ACHN (cell line): ENCODE measurements at regions not wholly inside any gene's neighbourhood (a gene's known extent, or its start where the extent isn't known, plus 50 kb on each side); places are given as distances from the start of the nearest gene placed in this dataset.
"Not testable (repeated sequence)": the region's sequence is repeated elsewhere in the genome, so short reads cannot be mapped to it uniquely, and the experiment has no call there.

Experiments used
- DNase-seq: peaks from one replicate; pipeline ENCODE4 v3.0.0-alpha.2; 2015
- in situ Hi-C: cut with HindIII; loops from 2 replicates; pipeline ENCODE4 v1.10.0; 2017; ENCODE audit warnings: low sequenced_read_pairs, low pct_ligation_motif_present, low pct_unique_long_range_greater_than_20kb

DNA sequence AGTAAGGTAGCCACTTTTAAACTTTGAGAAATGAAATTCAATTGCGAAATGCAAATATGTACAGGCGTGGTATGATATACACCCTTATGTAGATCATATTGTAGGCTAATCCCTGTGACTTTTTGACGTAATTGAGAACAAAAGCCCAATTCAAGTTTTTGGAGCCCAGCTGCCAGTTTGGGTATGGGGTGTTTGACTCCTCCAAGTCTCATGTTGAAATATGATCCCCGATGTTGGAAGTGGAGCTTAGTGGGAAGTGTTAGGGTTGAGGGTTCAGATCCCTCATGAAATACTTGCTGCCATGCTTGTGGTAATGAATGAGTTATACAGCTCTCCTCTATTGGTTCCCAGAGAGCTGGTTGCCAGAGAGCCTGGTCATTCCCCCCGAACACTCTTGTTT is 1666.8 kb downstream of the SUCLG1 start:
- in situ Hi-C loops = no loop called here

DNA sequence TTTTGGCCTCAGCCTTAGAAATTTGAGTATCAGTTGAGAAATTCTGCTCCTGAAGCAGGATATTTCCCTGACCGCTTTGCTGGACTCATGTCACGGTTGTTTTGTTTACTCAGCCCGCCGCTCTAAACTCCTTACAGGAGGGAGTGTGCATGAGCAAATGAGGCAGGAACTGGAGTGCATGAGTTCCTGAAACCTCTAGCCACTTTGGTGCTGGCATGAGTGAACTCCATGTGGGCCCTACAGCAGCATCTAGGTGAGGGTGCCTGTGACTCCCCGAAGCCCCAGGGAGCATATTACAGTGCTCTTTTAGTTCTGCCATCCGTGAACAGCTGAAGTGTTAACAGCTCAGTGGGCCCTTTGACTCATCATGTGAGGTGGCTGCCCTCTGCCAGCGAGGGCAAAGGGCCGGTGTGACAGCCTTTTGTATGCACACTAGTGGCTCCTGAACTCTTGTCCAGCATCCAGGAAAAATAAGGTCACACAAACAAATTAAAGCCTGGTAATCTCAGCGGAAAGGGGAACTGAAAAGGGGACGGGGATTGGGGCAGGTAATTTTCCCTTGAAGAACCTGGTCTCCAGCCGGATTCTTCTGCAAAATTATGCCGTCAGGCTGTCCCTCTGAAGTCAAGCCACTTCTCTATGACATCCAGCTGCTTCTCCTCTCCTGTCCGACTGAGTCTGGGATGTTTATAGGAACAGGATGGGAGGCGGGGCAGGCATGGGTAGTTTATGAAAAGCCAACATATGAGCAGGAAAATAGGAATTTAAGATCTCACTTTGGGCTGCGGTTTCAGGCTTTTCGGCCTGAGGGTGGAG is 1668.7 kb downstream of the SUCLG1 start:
- in situ Hi-C loops = no loop called here
- DNase-seq = peak; percentile 89

More for the DNA sequence above, 1666.8 kb downstream of the SUCLG1 start:
- no peak for DNase-seq

DNA sequence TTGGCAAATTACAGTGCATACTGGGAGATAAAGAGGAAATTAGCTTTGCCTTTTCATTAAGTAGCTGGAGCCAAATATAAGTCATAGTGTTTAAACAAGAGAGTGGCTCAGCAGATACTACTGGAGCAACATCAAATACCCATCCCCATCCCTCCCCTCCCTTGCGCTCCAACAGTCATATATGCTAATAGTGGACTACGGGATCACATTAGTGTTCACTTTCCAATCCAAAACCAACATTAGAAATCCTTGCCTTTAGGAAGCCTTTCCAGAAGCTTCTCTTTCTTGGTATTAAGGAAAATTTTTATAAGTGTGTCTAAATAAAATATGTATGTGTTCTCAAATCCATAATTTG is 1669.3 kb downstream of the SUCLG1 start:
- in situ Hi-C loops = no loop called here
- no peak for DNase-seq

DNA sequence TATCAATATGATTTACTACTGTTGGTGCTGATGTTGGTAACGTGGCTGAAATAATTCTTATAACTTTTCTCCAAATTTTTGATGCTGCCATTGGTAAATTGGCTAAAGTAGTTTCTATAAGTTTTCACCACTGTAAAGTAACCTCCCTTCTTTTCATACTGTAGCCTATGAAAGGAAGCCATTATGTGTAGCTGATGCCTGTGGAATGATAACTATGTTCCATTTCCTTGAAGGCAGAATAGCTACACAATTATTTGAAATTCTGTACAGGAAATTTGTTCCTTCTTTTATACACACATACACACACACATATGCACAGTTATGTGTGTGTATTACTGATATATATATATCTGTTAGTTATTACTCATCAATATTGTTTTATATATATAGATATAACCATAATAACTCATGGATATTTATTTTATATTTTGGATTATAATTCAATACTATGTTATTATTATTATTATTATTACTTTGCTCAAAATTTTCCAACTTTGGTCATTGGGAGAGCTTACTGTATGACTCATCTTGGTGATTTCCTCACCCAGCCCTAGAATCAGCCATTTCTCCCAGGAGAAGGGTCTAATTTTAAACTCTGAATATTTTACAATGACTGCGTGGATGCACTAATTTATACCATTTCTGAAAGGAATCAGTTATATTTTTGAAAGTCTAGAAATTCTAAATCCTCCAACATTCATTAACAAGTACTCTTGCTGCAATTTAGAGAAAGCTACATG is 1677.7 kb downstream of the SUCLG1 start:
- in situ Hi-C loops = no loop called here
- DNase-seq = no peak

DNA sequence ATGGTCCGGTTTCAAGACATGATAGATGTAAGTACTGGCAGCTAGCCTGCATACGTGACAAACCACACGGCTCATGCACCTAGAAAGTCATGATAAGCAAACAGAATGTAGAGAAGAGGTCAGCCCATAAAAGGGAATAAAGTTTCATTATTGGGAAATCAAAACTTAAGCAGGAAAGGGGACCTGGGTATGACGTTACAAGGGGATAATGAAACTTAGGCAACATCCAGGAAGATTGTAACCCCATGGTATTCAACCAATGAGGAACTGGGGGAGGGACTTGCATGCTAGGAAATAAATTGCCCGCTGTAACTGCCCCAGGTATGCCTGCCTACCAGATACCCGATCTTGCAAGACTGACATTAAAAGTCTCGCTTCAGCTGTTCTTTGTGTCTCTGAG is 1679.0 kb downstream of the SUCLG1 start:
- no peak for DNase-seq
- in situ Hi-C loops = no loop called here

DNA sequence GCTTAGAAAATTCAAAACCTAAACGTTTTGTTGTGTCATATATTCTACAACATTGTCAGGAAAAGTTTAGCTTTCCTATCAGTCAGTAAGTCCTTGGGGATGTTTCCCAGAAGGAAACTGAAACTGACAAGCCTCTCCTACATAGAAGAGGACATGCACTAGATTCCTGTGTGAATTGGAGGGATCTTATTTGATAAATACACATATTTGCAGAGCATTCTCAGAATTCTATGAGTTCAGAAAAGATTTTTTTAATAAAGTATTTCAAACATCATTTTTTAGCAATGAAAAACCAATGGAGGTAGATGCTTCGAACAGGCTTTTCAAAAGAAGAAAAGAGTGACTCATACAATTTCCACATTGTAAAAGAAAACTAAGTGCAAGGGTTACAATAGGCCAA is 1706.7 kb downstream of the SUCLG1 start:
- in situ Hi-C loops = no loop called here
- DNase-seq = no peak

DNA sequence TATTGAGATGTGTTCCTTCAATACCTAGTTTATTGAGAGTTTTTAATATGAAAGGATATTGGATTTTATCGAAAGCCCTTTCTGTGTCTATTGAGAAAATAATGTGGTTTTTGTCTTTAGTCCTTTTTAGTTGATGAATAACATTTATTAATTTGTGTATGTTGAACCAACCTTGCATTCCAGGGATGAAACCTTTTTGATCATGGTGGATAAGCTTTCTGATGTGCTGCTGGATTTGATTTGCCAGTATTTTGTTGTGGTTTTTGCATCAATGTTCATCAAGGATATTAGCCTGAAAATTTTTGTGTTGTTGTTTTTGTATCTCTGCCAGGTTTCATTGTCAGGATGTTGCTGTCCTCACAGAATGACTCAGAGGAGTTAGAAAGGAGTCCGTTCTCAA is 1710.4 kb downstream of the SUCLG1 start:
- DNase-seq = no peak
- in situ Hi-C loops = no loop called here

DNA sequence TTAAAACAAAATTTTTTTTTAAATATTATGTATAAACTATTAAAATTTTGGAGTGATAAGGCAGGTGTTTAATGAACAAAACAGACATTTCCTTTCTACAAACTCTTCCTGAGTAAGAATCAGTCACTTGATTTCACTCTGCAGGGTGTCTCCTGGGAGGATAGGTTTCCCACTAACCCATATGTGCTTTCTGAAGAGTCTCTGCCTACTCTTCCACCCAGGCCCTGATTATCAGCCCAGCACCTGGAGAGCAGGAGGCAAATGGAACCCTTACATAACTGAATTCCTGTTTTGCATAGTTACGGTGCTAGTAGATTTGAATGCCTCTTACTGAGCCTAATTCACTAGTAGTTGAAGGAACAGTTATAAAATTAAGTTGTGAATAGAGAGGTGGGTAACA is 1718.6 kb downstream of the SUCLG1 start:
- in situ Hi-C loops = no loop called here

DNA sequence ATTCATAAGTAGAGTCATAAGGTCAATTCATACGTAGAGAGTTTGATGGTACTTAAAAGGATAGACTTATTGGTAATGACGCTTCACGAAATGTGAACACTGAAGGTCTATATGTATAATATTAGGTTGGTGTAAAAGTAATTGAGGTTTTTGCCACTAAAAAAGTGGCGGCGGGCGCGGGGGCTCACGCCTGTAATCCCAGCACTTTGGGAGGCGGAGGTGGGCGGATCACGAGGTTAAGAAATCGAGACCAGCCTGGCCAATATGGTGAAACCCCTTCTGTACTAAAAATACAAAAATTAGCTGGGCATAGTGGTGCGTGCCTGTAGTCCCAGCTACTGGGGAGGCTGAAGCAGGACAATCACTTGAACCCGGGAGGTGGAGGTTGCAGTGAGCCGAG is 1721.1 kb downstream of the SUCLG1 start:
- DNase-seq, in situ Hi-C loops: not testable (repeated sequence)

More for the DNA sequence above, 1718.6 kb downstream of the SUCLG1 start:
- no peak for DNase-seq

DNA sequence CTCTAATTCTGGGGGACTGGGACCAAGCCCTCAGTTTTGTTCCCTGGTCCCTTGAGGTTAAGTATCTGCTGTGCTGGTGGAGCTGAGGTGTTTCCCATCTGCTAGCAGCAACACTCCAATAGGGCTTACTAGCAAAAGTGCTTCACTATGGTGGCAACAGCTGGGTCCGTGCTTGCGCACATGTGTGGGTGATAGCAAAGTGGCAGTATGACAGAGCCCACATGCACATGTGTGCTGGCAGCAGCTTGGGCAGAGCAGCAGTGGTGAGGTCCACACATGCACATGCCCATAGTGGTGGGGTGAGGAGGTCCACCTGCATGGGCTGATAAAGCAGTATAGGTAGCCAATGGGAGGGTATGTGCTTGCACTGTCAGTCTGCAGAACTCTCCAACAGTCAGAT is 1723.7 kb downstream of the SUCLG1 start:
- in situ Hi-C loops = no loop called here
- DNase-seq = no peak

DNA sequence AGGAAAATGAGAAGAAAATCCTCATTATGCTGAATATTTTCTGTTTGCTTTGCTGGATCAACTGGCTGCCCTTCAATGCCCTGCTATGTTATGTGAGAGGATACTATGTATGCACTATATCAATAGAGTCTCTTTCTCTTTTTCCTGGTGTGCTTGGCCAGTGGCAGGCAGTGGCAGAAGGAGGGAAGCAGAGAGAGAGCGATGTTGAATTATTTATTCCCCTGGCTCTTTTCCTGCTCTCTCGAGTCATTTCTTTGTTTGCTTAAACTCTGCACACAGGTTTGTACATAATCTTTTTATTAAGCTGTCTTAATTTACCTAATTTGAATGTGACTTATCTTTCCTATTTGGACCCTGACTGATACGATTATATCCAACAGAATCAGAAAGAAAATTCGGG is 1727.3 kb downstream of the SUCLG1 start:
- in situ Hi-C loops = no loop called here
- no peak for DNase-seq

DNA sequence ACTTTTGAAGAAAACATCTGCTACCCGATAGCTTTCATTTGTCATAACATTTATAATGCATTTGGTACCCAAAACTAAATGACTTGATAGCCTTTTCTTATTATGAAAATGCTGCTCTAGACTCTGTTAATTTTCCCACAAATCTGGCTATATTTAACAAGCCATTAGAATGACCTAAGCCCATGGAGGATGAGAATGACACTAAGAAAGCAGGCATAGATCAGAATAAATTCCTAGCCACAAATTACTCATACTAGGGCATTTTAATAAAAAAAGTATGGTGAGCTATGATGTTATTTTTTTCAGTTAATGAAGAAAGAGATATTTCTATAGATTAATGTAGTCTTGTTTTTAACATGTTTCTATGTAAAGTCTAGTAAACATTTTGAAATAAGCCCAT is 1728.3 kb downstream of the SUCLG1 start:
- in situ Hi-C loops = no loop called here
- DNase-seq = no peak

DNA sequence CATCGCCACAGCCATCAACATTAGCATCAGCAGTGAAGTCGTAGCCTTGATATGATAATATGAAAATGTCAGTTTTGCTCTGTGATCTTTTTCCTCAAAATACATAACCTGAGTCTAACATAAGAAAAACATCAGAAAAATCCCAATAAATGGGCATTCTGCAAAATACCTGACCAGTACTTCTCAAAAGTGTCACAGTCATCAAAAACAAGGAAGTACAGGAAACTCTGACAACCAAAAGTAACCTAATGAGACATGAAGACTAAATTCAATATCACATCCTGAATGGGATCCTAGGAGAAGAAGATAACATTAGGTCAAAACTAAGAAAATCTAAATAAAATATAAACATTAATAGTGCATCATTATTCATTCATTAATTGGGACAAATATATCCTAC is 1731.0 kb downstream of the SUCLG1 start:
- in situ Hi-C loops = no loop called here
- DNase-seq = no peak

DNA sequence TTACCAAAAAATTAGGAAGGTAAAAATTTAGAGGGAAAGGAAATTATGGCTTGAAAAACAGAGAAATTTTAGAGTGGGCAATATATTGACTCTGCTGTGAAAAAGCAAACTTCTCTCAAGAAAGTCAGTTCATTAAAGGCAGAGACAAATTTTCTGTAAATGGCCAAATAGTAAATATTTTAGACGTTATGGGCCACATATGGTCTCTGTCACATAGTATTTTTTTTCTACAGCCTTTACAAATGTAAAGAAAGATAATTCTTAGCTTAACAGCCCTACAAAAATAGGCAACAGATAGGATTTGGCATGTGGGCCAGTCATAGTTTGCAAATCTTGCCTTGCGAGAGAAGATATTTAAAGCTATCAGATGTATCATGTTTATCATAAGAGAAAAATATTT is 1750.4 kb downstream of the SUCLG1 start:
- no peak for DNase-seq
- in situ Hi-C loops = no loop called here

DNA sequence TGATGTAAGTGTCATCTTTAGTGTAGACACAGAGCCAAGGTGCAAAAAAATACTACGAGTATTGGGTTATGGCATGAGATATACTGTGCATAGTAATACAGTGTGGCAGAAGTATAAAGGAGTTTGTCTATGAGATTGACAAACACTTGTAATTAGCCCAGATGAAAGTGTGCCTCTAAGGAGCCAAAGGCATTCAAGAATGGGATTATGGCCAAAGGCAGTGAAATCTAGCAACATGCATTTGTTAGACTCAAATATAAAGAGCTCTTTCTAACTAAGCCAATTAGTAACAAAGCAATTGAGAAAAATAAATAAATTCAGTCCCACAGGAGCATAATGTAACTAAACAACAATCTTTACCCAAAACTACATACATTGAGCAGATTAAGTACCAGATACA is 1761.8 kb downstream of the SUCLG1 start:
- in situ Hi-C loops = no loop called here
- DNase-seq = no peak

DNA sequence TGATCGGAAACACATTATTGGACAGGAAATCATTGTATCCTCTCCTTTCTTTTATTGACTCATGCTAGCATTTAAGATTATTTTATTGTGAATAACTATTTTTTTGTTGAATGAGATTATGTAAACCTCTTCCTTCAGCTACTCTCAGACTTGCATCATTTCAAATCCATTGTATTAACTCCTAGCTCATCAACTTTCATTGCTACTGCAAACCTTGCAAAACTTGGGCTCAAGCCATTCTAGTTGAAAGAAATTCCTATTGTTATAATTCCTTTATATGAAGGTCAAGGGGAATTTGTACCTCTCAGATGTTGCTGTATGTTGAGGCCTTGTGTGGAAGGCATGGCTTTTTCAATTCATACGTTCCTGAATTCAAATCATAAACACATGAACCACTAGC is 1764.6 kb downstream of the SUCLG1 start:
- DNase-seq = no peak
- in situ Hi-C loops = no loop called here

DNA sequence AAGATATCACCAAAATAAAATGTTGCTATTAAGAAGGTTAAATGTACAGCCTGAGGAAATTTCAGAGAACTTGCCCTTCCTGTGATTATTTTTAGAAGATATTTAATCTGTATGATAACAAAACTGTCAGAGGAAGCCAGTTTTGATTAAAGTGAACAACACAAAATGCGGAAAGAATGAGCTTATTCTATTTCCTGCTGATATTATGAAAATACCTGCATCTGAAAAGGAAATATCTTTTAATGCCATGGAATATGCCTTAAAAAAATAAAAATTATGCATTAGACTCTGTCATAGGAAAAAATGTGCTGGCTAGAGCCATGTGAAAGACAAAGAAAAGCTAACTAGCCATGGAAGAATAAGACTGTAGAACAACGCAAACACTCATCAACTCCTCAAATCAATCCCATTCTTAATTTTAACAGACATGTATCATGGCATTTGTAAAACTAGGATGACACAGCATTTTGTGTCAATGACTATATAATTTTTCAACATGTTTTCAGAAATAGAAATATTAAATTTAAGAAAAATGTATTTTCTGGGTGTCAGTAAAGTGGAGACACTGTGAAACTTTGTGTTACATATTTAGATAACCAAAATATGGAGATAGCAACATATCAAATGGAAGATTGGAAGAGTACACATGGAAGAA is 1768.2 kb downstream of the SUCLG1 start:
- DNase-seq = no peak
- in situ Hi-C loops = no loop called here

DNA sequence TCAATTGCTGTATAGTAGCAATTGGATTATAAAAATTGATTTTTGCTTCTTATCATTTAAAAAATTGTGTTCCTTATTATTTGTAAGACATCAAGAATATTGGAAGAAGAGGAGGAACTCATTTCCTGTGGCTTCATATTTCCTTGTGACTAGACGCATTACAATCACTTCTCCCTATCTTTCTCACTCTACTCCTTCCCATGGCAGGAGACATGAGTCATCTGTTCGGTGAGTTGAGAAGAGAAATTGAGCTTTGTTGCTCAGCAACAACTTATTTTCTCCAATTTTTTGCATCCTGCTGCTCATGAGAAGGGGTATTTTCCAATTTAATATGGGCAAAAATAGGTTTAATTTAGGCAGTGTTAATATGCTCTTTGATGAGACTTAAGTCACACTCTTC is 1783.9 kb downstream of the SUCLG1 start:
- peak; percentile 55 for DNase-seq
- in situ Hi-C loops = no loop called here

DNA sequence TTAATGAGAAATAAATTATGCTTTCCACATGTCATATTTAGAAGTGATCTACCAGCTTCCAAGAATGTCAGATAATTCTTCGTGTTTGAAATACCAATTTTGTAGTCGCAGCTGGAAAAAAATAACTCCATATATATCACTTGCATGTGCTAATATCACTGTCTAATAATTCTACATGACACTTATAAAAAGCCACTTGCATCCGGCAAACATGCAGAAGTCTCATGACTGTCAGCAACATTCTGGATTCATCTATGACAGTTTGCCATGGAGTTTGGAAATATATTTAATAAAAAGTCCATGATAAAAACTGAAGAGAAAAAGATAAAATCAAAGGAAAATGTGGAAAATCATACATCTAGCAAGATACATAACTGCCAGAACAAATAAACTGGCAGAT is 1784.4 kb downstream of the SUCLG1 start:
- in situ Hi-C loops = no loop called here
- no peak for DNase-seq

DNA sequence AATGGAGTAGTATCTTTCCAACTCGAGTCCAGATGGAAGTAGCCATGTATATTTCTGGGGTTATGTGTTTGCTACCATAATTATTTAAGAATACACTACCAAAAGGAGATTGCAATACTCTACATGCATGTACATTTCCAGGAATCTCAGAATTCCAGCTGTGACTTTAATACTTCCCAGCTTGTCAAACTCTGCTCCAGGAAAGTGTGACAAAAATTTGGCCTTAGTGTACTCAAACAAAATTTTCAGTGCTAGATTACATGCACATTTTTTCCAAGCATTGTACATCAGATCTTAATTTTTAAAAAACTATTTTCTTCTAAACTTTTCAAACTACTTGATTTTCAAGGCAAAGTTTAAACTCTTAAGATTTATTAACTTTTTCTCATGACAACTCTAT is 1791.6 kb downstream of the SUCLG1 start:
- no peak for DNase-seq
- in situ Hi-C loops = no loop called here
